K562 (cell line): ENCODE measurements at regions not wholly inside any gene's neighbourhood (a gene's known extent, or its start where the extent isn't known, plus 50 kb on each side); places are given as distances from the start of the nearest gene placed in this dataset.
"Not testable (repeated sequence)": the region's sequence is repeated elsewhere in the genome, so short reads cannot be mapped to it uniquely, and the experiment has no call there.

Experiments used
- ATAC-seq: fragments of 200-7000 bp; cut with Tn5 transposase; 3 replicates; pipeline ENCODE4 v1.9.1; 2020; ENCODE audit warnings: moderate library complexity
- BruUV-seq: library from RNA; stranded (reverse); fragments of 400-500 nt; replicated peaks from 2 replicates; lab custom pipeline; 2021; lab: Mats Ljungman, UMichigan
- CTCF ChIA-PET: fragments of 300-600 bp; formaldehyde crosslinking; extraction: SDS; loops from one replicate; lab custom pipeline; 2021; ENCODE audit warnings: low intra/inter-chr PET ratio; lab: Yijun Ruan, JAX
- POLR2A ChIA-PET: fragments of 300-600, 350-650 bp; sonication (Branson Sonifier 250); formaldehyde crosslinking; extraction: SDS; loops from one replicate; lab custom pipeline; 2021; ENCODE audit warnings: antibody characterized with exemption, inconsistent platforms; lab: Yijun Ruan, JAX
- DNase-seq, 4 experiments: peaks; one replicate each; pipeline versions ENCODE4 v3.0.0 to v3.0.0-alpha.2; 2011 to 2018; ENCODE audit warnings: low spot score in 3 of 4, mixed read lengths in 3 of 4; ENCODE audit errors: extremely low read depth in 1 of 4
- FAIRE-seq: peaks from 2 replicates; lab custom pipeline; 2011; peaks lifted over from hg19 to GRCh38; lab: Jason Lieb, UNC
- H2AFZ ChIP-seq: 2 replicates; pipeline ENCODE4 v1.6.0; 2011; ENCODE audit warnings: low read depth, low read length, control low read depth, inconsistent platforms
- H3K27ac ChIP-seq: fragments of 200-600 bp; 3 replicates; pipeline ENCODE4 v1.8.0; 2011; ENCODE audit warnings: low read depth, mild to moderate bottlenecking, control low read depth, inconsistent platforms, low read length, moderate library complexity, mixed read lengths; ENCODE audit errors: extremely low read depth
- H3K27me3 ChIP-seq, 2 experiments: fragments of 300-600 bp in 1 of 2; 2 replicates in 1 of 2; 3 replicates in 1 of 2; pipeline versions ENCODE4 v1.6.0 to v1.8.0; 2011; ENCODE audit warnings: inconsistent platforms in 2 of 2, low read length in 2 of 2, mild to moderate bottlenecking in 1 of 2, mixed read lengths in 1 of 2, moderate library complexity in 1 of 2; ENCODE audit not compliant: control insufficient read depth in 2 of 2, insufficient read depth in 2 of 2
- H3K36me3 ChIP-seq: fragments of 300-600 bp; 3 replicates; pipeline ENCODE4 v1.8.0; 2011; ENCODE audit warnings: mild to moderate bottlenecking, low read length, inconsistent platforms; ENCODE audit not compliant: control insufficient read depth, insufficient read depth
- H3K4me1 ChIP-seq, 2 experiments: fragments of 200-600 bp in 1 of 2; replicated peaks in 1 of 2; 2 replicates in 1 of 2; 3 replicates in 1 of 2; pipeline versions ENCODE4 v1.5.1 to v1.8.0; 2011; ENCODE audit warnings: inconsistent platforms in 2 of 2, low read length in 2 of 2, mild to moderate bottlenecking in 1 of 2, mixed read lengths in 1 of 2, moderate library complexity in 1 of 2; ENCODE audit not compliant: control insufficient read depth in 2 of 2, insufficient read depth in 2 of 2
- H3K4me2 ChIP-seq: 2 replicates; pipeline ENCODE4 v1.6.1; 2011; ENCODE audit warnings: low read length, control low read depth, inconsistent platforms, mixed read lengths; ENCODE audit not compliant: insufficient read depth
- H3K4me3 ChIP-seq: fragments of 200-600 bp; sonication (generic), shearing (Covaris generic); 2 replicates; pipeline ENCODE4 v1.5.1; 2016; ENCODE audit warnings: control low read depth, inconsistent platforms
- H3K79me2 ChIP-seq: fragments of 200-600 bp; 3 replicates; pipeline ENCODE4 v1.8.0; 2011; ENCODE audit warnings: low read length, inconsistent platforms; ENCODE audit not compliant: control insufficient read depth, insufficient read depth
- H3K9ac ChIP-seq, 2 experiments: 2 replicates each; pipeline versions ENCODE4 v1.6.0 to v1.6.1; 2011; ENCODE audit warnings: low read depth in 2 of 2, low read length in 2 of 2, control low read depth in 1 of 2, inconsistent platforms in 1 of 2, mild to moderate bottlenecking in 1 of 2, mixed read lengths in 1 of 2; ENCODE audit not compliant: insufficient read depth in 1 of 2
- H3K9me1 ChIP-seq: one replicate; pipeline ENCODE4 v1.6.0; 2011; ENCODE audit warnings: inconsistent platforms, mild to moderate bottlenecking, low read length, moderate library complexity; ENCODE audit not compliant: control insufficient read depth, insufficient read depth
- H3K9me3 ChIP-seq: replicated peaks from 2 replicates; pipeline ENCODE4 v1.5.1; 2011; ENCODE audit warnings: low read depth, low read length, inconsistent platforms; ENCODE audit not compliant: control insufficient read depth, insufficient read depth
- H4K20me1 ChIP-seq: replicated peaks from 2 replicates; pipeline ENCODE4 v1.6.1; 2011; ENCODE audit warnings: low read length, inconsistent platforms, mixed read lengths; ENCODE audit not compliant: control insufficient read depth, insufficient read depth
- CTCF ChIP-seq, 3 experiments: IDR thresholded peaks in 2 of 3; conservative IDR thresholded peaks in 1 of 3; 2 replicates each; pipeline ENCODE4 v1.5.1; 2011 to 2012; ENCODE audit warnings: low read length in 3 of 3, mild to moderate bottlenecking in 3 of 3, control low read depth in 2 of 3, improper control_type of control experiment in 1 of 3, inconsistent platforms in 1 of 3, low read depth in 1 of 3, mixed read lengths in 1 of 3, moderate library complexity in 1 of 3; ENCODE audit not compliant: insufficient read depth in 2 of 3
- CTCFL ChIP-seq: IDR thresholded peaks from 2 replicates; pipeline ENCODE4 v1.6.1; 2011; ENCODE audit warnings: borderline replicate concordance, low read depth, mild to moderate bottlenecking, moderate library complexity, low read length; ENCODE audit not compliant: insufficient read depth, poor library complexity, severe bottlenecking
- KAT2B ChIP-seq: IDR thresholded peaks from one replicate; pipeline ENCODE4 v1.6.1; 2012; ENCODE audit warnings: low read depth, mild to moderate bottlenecking, control low read depth, inconsistent platforms, low read length, moderate library complexity
- ZBTB11 ChIP-seq, 3 experiments: fragments of 200-800 bp in 1 of 3; fragments of 250-450 bp in 1 of 3; fragments of 450-650 bp in 1 of 3; sonication (Bioruptor Pico) in 1 of 3; sonication (Bioruptor generic) in 1 of 3; formaldehyde crosslinking in 1 of 3; IDR thresholded peaks; 2 replicates each; pipeline versions ENCODE4 v1.6.1 to v1.8.0; 2016 to 2022; ENCODE audit warnings: mild to moderate bottlenecking in 2 of 3, missing genetic modification characterization in 2 of 3, missing compliant biosample characterization in 1 of 3, moderate library complexity in 1 of 3
- ZNF280A ChIP-seq: fragments of 450-650 bp; IDR thresholded peaks from 2 replicates; pipeline ENCODE4 v1.6.1; 2018; ENCODE audit warnings: mild to moderate bottlenecking, low read depth; ENCODE audit not compliant: partially characterized antibody
- WGBS: fragments of 100-300 bp; shearing (Covaris generic); methylation state at CpG from one replicate; pipeline ENCODE4 v1.1.6; 2016; ENCODE audit warnings: low coverage, mixed read lengths; ENCODE audit not compliant: insufficient coverage; ENCODE audit errors: missing lambda C conversion rate; 5-methylcytosine and 5-hydroxymethylcytosine counted together
- in situ Hi-C: fragments of 300-500 bp; cut with MboI; formaldehyde crosslinking; loops from 4 replicates; pipeline ENCODE4 v1.15.0; 2018; ENCODE audit warnings: inconsistent platforms, mixed read lengths
- intact Hi-C: fragments of 100-400 bp; cut with micrococcal nuclease; formaldehyde crosslinking; loops from 2 replicates; pipeline ENCODE4 v1.14.2; 2022

- TF ChIP-seq ZBTB11 (CRISPR knock-in tag; IDR thresholded peaks at IDR 0.05), result no peak
Measured at GRCh38 chr14:106166650-106167204, 640.3 kb downstream of the TMEM121 start (continued).

GRCh38 chr14:106170163-106170658 lies 643.8 kb downstream of the TMEM121 start:
- intact Hi-C loops, H3K4me1 ChIP-seq, H3K9ac ChIP-seq, in situ Hi-C loops, H3K4me3 ChIP-seq, H2AFZ ChIP-seq, FAIRE-seq, H3K27me3 ChIP-seq, ATAC-seq, BruUV-seq, POLR2A ChIA-PET, H3K9me1 ChIP-seq, H3K79me2 ChIP-seq, H3K9me3 ChIP-seq, H3K27ac ChIP-seq, H3K36me3 ChIP-seq, H3K4me2 ChIP-seq, H4K20me1 ChIP-seq: not testable (repeated sequence)
- CTCF ChIA-PET, result interaction anchor here (0.6 kb wide), 1 partner anchor 138 kb away, joined by 3 read pairs; no protein-coding TSS in a partner anchor
- peak; percentile 86 for TF ChIP-seq CTCFL
- TF ChIP-seq ZNF280A, result peak; percentile 40
- TF ChIP-seq KAT2B, result peak; percentile 73
- peak; percentile 76 to 98 (median 93) for TF ChIP-seq CTCF (IDR thresholded peaks at IDR 0.05 in 2 of 3, conservative IDR thresholded peaks at IDR 0.05 in 1 of 3; ENCODE audit: insufficient read depth in 2 of 3, low read depth in 1 of 3, low read length in 3 of 3)
- 22% methylated on average over 6 of the region's 13 CpGs for WGBS
- DNase-seq, result peak; percentile 2 to 21 (median 14)
